ENCODE measurements at regions not wholly inside any gene's neighbourhood (a gene's known extent, or its start where the extent isn't known, plus 50 kb on each side); places are given as distances from the start of the nearest gene placed in this dataset.

- no peaks in the 10 kb centered on the region for H3K36me3 ChIP-seq
- peak; percentile 29 for DNase-seq (ENCODE audit: extremely low spot score)
- H3K9me3 ChIP-seq: no peaks in the 10 kb centered on the region
- H3K27ac ChIP-seq (replicated peaks in 1 of 4): peak overlapping the region; percentile 38 to 62 (median 58)
- TF ChIP-seq POLR2A (IDR thresholded peaks at IDR 0.05; ENCODE audit: low read depth) (no peak), POLR2AphosphoS5 (IDR thresholded peaks at IDR 0.05) (peak in 1 of 2 donors; percentile 23), EP300 (IDR thresholded peaks at IDR 0.05) (no peak)
- TF ChIP-seq, protein P1, sequence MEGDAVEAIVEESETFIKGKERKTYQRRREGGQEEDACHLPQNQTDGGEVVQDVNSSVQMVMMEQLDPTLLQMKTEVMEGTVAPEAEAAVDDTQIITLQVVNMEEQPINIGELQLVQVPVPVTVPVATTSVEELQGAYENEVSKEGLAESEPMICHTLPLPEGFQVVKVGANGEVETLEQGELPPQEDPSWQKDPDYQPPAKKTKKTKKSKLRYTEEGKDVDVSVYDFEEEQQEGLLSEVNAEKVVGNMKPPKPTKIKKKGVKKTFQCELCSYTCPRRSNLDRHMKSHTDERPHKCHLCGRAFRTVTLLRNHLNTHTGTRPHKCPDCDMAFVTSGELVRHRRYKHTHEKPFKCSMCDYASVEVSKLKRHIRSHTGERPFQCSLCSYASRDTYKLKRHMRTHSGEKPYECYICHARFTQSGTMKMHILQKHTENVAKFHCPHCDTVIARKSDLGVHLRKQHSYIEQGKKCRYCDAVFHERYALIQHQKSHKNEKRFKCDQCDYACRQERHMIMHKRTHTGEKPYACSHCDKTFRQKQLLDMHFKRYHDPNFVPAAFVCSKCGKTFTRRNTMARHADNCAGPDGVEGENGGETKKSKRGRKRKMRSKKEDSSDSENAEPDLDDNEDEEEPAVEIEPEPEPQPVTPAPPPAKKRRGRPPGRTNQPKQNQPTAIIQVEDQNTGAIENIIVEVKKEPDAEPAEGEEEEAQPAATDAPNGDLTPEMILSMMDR (IDR thresholded peaks at IDR 0.05): no peak
- H3K4me3 ChIP-seq: peak overlapping the region; percentile 33 to 55 (median 42)
- intact Hi-C loops (cut with DNase I): loop anchor here (5.0 to 10.0 kb wide), 2 partner anchors 184 to 377 kb away; no protein-coding TSS in a partner anchor
- peaks cover 13 to 35% (median 27%) of the 10 kb centered on the region in 4 donors for H3K4me1 ChIP-seq
- WGBS: 17% methylated on average over 4 of the region's 4 CpGs
- no peaks in the 10 kb centered on the region for H3K27me3 ChIP-seq
Observed at GRCh38 chr9:88197781-88198340, 59.6 kb upstream of the SPATA31C2 start.

DNA sequence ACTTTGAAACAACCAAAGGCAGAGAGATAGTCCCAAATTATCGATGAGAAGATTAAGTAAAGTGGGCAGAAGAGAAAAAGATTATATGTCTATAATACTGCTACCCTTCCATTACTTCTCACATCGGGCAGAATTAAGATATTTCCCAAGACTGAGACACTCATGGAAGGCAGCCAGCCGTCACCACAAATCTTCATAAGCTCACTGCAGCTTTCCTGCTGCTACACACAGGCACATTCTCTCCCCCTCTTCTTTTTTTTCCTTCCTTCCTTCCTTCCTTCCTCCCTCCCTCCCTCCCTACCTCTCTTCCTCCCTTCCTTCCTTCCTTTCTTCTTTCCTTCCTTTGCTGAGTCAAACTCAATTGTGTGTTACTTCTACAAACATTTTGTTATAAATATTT, 58.7 kb upstream of the SPATA31C2 start:
- TF ChIP-seq, protein P1 (IDR thresholded peaks at IDR 0.05): no peak
- TF ChIP-seq POLR2A (IDR thresholded peaks at IDR 0.05; ENCODE audit: low read depth) (no peak), POLR2AphosphoS5 (IDR thresholded peaks at IDR 0.05) (no peak), EP300 (IDR thresholded peaks at IDR 0.05) (no peak)
- Histone ChIP-seq H3K9me3 (no peaks in the 10 kb centered on the region), H3K4me1 (peaks cover 13 to 35% (median 27%) of the 10 kb centered on the region in 4 donors), H3K4me3 (no peak overlapping the region), H3K27ac (replicated peaks in 1 of 4) (no peak overlapping the region), H3K36me3 (no peaks in the 10 kb centered on the region), H3K27me3 (no peaks in the 10 kb centered on the region)
- intact Hi-C loops (cut with DNase I): loop anchor here (5.0 to 10.0 kb wide), 2 partner anchors 185 to 378 kb away; no protein-coding TSS in a partner anchor
- peak; percentile 70 for DNase-seq (ENCODE audit: extremely low spot score)
- WGBS: 39% methylated on average over 3 of the region's 3 CpGs

DNA sequence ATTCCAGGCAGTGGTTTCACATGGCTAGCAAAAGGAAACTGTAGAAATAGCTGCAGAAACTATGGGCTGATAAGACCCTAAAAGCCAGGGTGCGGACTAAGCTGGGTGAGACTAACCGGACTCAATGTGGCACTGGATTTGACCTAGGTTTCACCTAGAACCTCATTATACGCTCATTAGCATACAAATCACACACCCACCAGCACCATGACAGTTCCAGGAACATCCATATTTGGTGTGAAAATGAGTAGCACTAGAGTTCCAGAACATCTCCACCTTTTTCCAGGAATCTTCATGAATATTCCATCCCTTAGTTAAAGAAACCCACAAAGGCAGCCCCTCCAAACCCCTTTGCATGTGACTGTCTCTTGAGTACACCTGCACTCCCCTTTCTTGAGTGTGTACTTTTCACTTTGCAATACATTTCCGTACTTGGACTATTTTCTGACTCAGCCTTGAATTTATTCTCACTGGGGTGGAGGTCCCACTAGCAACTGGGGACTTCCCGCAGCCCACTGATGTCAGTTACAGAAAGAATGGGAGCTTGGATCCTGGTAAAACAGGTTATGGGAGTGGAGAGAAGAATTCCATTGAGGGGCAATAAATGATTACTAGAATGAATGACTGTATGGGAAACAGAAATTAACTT, 58.0 kb upstream of the SPATA31C2 start:
- no peaks in the 10 kb centered on the region for H3K9me3 ChIP-seq
- H3K36me3 ChIP-seq: no peaks in the 10 kb centered on the region
- no peak overlapping the region for H3K27ac ChIP-seq (replicated peaks in 1 of 4)
- no peaks in the 10 kb centered on the region for H3K27me3 ChIP-seq
- no peak for TF ChIP-seq EP300 (IDR thresholded peaks at IDR 0.05)
- 96% methylated on average over 5 of the region's 5 CpGs for WGBS
- H3K4me1 ChIP-seq: peaks cover 13 to 35% (median 27%) of the 10 kb centered on the region in 4 donors
- H3K4me3 ChIP-seq: no peak overlapping the region
- DNase-seq (ENCODE audit: extremely low spot score): peak; percentile 39
- intact Hi-C loops (cut with DNase I): loop anchor here (5.0 to 10.0 kb wide), 2 partner anchors 186 to 379 kb away; no protein-coding TSS in a partner anchor

- intact Hi-C loops (cut with DNase I): loop anchor here (10.0 kb wide), 1 partner anchor 381 kb away; no protein-coding TSS in a partner anchor
- Histone ChIP-seq H3K36me3 (no peaks in the 10 kb centered on the region), H3K4me3 (no peak overlapping the region), H3K9me3 (no peaks in the 10 kb centered on the region), H3K27ac (replicated peaks in 1 of 4) (peak overlapping the region in 3 of 4 donors; percentile 17 to 34 (median 32)), H3K27me3 (no peaks in the 10 kb centered on the region), H3K4me1 (peaks cover 13 to 31% (median 26%) of the 10 kb centered on the region in 4 donors)
- WGBS: 39% methylated on average over 6 of the region's 6 CpGs
- no peak for DNase-seq (ENCODE audit: extremely low spot score)
- TF ChIP-seq POLR2A (IDR thresholded peaks at IDR 0.05; ENCODE audit: low read depth) (no peak), POLR2AphosphoS5 (IDR thresholded peaks at IDR 0.05) (no peak), EP300 (IDR thresholded peaks at IDR 0.05) (no peak)
- TF ChIP-seq, protein P1 (IDR thresholded peaks at IDR 0.05): no peak
Observed at GRCh38 chr9:88193766-88194165, 55.5 kb upstream of the SPATA31C2 start.

GRCh38 chr9:88191456-88191855, 53.2 kb upstream of the SPATA31C2 start:
- Histone ChIP-seq H3K27me3 (no peaks in the 10 kb centered on the region), H3K9me3 (no peaks in the 10 kb centered on the region), H3K4me3 (no peak overlapping the region), H3K4me1 (peaks cover 5 to 9% (median 7%) of the 10 kb centered on the region in 4 donors), H3K27ac (replicated peaks in 1 of 4) (no peak overlapping the region), H3K36me3 (no peaks in the 10 kb centered on the region)
- intact Hi-C loops (cut with DNase I): loop anchor here (10.0 kb wide), 1 partner anchor 383 kb away; no protein-coding TSS in a partner anchor
- WGBS: 83% methylated on average over 2 of the region's 2 CpGs
- DNase-seq (ENCODE audit: extremely low spot score): peak; percentile 45
- no peak for TF ChIP-seq POLR2AphosphoS5 (IDR thresholded peaks at IDR 0.05)
- TF ChIP-seq, protein P1 (IDR thresholded peaks at IDR 0.05): no peak
- TF ChIP-seq EP300 (IDR thresholded peaks at IDR 0.05): no peak
- TF ChIP-seq POLR2A (IDR thresholded peaks at IDR 0.05; ENCODE audit: low read depth): no peak
